ENCODE measurements at regions not wholly inside any gene's neighbourhood (a gene's known extent, or its start where the extent isn't known, plus 50 kb on each side); places are given as distances from the start of the nearest gene placed in this dataset.

- peak in 1 of 2 donors; percentile 38 for DNase-seq (ENCODE audit: low read depth in 1 of 2, low spot score in 1 of 2)
Observed at GRCh38 chr11:128302425-128303186, 284.8 kb downstream of the ETS1 start.

GRCh38 chr11:128301756-128302155 is 285.6 kb downstream of the ETS1 start:
- no peak for DNase-seq (ENCODE audit: low read depth in 1 of 2, low spot score in 1 of 2)

- DNase-seq (ENCODE audit: low read depth in 1 of 2, low spot score in 1 of 2), result no peak
Observed at GRCh38 chr11:128300785-128301184, 286.6 kb downstream of the ETS1 start.

GRCh38 chr11:128299132-128299726 is 288.1 kb downstream of the ETS1 start:
- DNase-seq (ENCODE audit: low read depth in 1 of 2, low spot score in 1 of 2), result no peak

GRCh38 chr11:128298271-128298670 is 289.1 kb downstream of the ETS1 start:
- no peak for DNase-seq (ENCODE audit: low read depth in 1 of 2, low spot score in 1 of 2)

GRCh38 chr11:128297805-128298204 is 289.6 kb downstream of the ETS1 start:
- DNase-seq (ENCODE audit: low read depth in 1 of 2, low spot score in 1 of 2), result no peak

- DNase-seq (ENCODE audit: low read depth in 1 of 2, low spot score in 1 of 2), result no peak
Observed at GRCh38 chr11:128297091-128297651, 290.2 kb downstream of the ETS1 start.

- DNase-seq (ENCODE audit: low read depth in 1 of 2, low spot score in 1 of 2), result no peak
Observed at GRCh38 chr11:128294671-128295050, 292.7 kb downstream of the ETS1 start.

- DNase-seq (ENCODE audit: low read depth in 1 of 2, low spot score in 1 of 2), result no peak
Observed at GRCh38 chr11:128294001-128294670, 293.2 kb downstream of the ETS1 start.

GRCh38 chr11:128291835-128292234 is 295.5 kb downstream of the ETS1 start:
- peak in 1 of 2 donors; percentile 46 for DNase-seq (ENCODE audit: low read depth in 1 of 2, low spot score in 1 of 2)

- no peak for DNase-seq (ENCODE audit: low read depth in 1 of 2, low spot score in 1 of 2)
Observed at GRCh38 chr11:128291007-128291406, 296.4 kb downstream of the ETS1 start.

GRCh38 chr11:128290106-128290840 is 297.1 kb downstream of the ETS1 start:
- DNase-seq (ENCODE audit: low read depth in 1 of 2, low spot score in 1 of 2), result peak; percentile 30 to 43

GRCh38 chr11:128289048-128289447 is 298.3 kb downstream of the ETS1 start:
- DNase-seq (ENCODE audit: low read depth in 1 of 2, low spot score in 1 of 2), result no peak

GRCh38 chr11:128288368-128288767 is 299.0 kb downstream of the ETS1 start:
- no peak for DNase-seq (ENCODE audit: low read depth in 1 of 2, low spot score in 1 of 2)

GRCh38 chr11:128285321-128285720 is 302.0 kb downstream of the ETS1 start:
- DNase-seq (ENCODE audit: low read depth in 1 of 2, low spot score in 1 of 2), result no peak

GRCh38 chr11:128284634-128285033 is 302.7 kb downstream of the ETS1 start:
- no peak for DNase-seq (ENCODE audit: low read depth in 1 of 2, low spot score in 1 of 2)

GRCh38 chr11:128283451-128283850 is 303.9 kb downstream of the ETS1 start:
- DNase-seq (ENCODE audit: low read depth in 1 of 2, low spot score in 1 of 2), result no peak

- no peak for DNase-seq (ENCODE audit: low read depth in 1 of 2, low spot score in 1 of 2)
Observed at GRCh38 chr11:128282053-128282452, 305.3 kb downstream of the ETS1 start.

- no peak for DNase-seq (ENCODE audit: low read depth in 1 of 2, low spot score in 1 of 2)
Observed at GRCh38 chr11:128279866-128280265, 307.5 kb downstream of the ETS1 start.

GRCh38 chr11:128273736-128274135 is 313.6 kb downstream of the ETS1 start:
- DNase-seq (ENCODE audit: low read depth in 1 of 2, low spot score in 1 of 2), result no peak

GRCh38 chr11:128271401-128271800 is 316.0 kb downstream of the ETS1 start:
- no peak for DNase-seq (ENCODE audit: low read depth in 1 of 2, low spot score in 1 of 2)

Measured in stimulated activated CD4-positive, alpha-beta T cell treated with anti-CD3 and anti-CD28 coated beads, Interleukin-15, amount 100 ng/mL, for 1 hour (primary cell).